ENCODE measurements at regions not wholly inside any gene's neighbourhood (a gene's known extent, or its start where the extent isn't known, plus 50 kb on each side); places are given as distances from the start of the nearest gene placed in this dataset.

- H3K4me3 Mint-ChIP-seq (ENCODE audit: low read depth), result no peak overlapping the region
- H3K4me1 Mint-ChIP-seq (ENCODE audit: low read depth), result peaks cover 4% of the 10 kb centered on the region
- H3K9me3 Mint-ChIP-seq (ENCODE audit: low read depth), result peaks cover 5% of the 10 kb centered on the region
- peaks cover 2% of the 10 kb centered on the region for H3K27me3 Mint-ChIP-seq
- no peak overlapping the region for H3K27ac Mint-ChIP-seq
- H3K36me3 Mint-ChIP-seq (ENCODE audit: insufficient read depth), result peaks cover under 1% of the 10 kb centered on the region
- TF ChIP-seq, protein P1, sequence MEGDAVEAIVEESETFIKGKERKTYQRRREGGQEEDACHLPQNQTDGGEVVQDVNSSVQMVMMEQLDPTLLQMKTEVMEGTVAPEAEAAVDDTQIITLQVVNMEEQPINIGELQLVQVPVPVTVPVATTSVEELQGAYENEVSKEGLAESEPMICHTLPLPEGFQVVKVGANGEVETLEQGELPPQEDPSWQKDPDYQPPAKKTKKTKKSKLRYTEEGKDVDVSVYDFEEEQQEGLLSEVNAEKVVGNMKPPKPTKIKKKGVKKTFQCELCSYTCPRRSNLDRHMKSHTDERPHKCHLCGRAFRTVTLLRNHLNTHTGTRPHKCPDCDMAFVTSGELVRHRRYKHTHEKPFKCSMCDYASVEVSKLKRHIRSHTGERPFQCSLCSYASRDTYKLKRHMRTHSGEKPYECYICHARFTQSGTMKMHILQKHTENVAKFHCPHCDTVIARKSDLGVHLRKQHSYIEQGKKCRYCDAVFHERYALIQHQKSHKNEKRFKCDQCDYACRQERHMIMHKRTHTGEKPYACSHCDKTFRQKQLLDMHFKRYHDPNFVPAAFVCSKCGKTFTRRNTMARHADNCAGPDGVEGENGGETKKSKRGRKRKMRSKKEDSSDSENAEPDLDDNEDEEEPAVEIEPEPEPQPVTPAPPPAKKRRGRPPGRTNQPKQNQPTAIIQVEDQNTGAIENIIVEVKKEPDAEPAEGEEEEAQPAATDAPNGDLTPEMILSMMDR (IDR thresholded peaks at IDR 0.05; ENCODE audit: unreplicated experiment), result no peak
- no peak for DNase-seq (ENCODE audit: low spot score, unreplicated experiment)
Measured at GRCh38 chr17:13986855-13987254, 82.4 kb upstream of the COX10 start.

DNA sequence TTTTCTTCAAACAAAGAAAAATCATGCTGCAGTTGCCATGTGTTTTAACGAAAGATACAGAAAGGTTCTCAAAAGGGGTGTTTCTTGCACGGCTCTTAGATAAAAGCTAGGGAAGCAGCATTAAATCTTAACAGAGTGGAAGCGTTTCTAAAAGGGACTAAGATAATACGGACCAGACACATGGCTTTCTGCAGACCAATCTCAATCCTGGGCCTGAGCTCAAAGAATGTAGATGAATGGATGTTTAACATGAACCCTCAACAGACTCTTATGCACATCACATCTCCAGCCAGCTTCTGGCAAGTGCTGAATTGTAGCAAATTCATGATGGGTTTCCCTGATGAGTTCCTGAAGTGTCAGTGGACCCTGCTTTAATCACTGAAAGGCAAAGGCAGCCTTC, 80.2 kb upstream of the COX10 start:
- H3K27me3 Mint-ChIP-seq, result peaks cover 2% of the 10 kb centered on the region
- H3K4me3 Mint-ChIP-seq (ENCODE audit: low read depth), result no peak overlapping the region
- DNase-seq (ENCODE audit: low spot score, unreplicated experiment), result no peak
- TF ChIP-seq, protein P1 (IDR thresholded peaks at IDR 0.05; ENCODE audit: unreplicated experiment), result no peak
- no peak overlapping the region for H3K27ac Mint-ChIP-seq
- peaks cover 5% of the 10 kb centered on the region for H3K9me3 Mint-ChIP-seq (ENCODE audit: low read depth)
- peaks cover 2% of the 10 kb centered on the region for H3K36me3 Mint-ChIP-seq (ENCODE audit: insufficient read depth)
- peaks cover 4% of the 10 kb centered on the region for H3K4me1 Mint-ChIP-seq (ENCODE audit: low read depth)

GRCh38 chr17:13993106-13993505, 76.2 kb upstream of the COX10 start:
- Mint-ChIP-seq H3K27me3 (peaks cover 2% of the 10 kb centered on the region), H3K27ac (no peak overlapping the region), H3K36me3 (ENCODE audit: insufficient read depth) (peaks cover 2% of the 10 kb centered on the region), H3K4me1 (ENCODE audit: low read depth) (peaks cover 3% of the 10 kb centered on the region), H3K9me3 (ENCODE audit: low read depth) (no peaks in the 10 kb centered on the region), H3K4me3 (ENCODE audit: low read depth) (no peak overlapping the region)
- DNase-seq (ENCODE audit: low spot score, unreplicated experiment), result no peak
- TF ChIP-seq, protein P1 (IDR thresholded peaks at IDR 0.05; ENCODE audit: unreplicated experiment), result no peak

- peaks cover 3% of the 10 kb centered on the region for H3K4me1 Mint-ChIP-seq (ENCODE audit: low read depth)
- H3K36me3 Mint-ChIP-seq (ENCODE audit: insufficient read depth), result peaks cover 2% of the 10 kb centered on the region
- H3K27me3 Mint-ChIP-seq, result peaks cover 2% of the 10 kb centered on the region
- no peak for DNase-seq (ENCODE audit: low spot score, unreplicated experiment)
- H3K4me3 Mint-ChIP-seq (ENCODE audit: low read depth), result no peak overlapping the region
- no peak overlapping the region for H3K27ac Mint-ChIP-seq
- no peaks in the 10 kb centered on the region for H3K9me3 Mint-ChIP-seq (ENCODE audit: low read depth)
- TF ChIP-seq, protein P1 (IDR thresholded peaks at IDR 0.05; ENCODE audit: unreplicated experiment), result no peak
Measured at GRCh38 chr17:13994050-13994449, 75.3 kb upstream of the COX10 start.

DNA sequence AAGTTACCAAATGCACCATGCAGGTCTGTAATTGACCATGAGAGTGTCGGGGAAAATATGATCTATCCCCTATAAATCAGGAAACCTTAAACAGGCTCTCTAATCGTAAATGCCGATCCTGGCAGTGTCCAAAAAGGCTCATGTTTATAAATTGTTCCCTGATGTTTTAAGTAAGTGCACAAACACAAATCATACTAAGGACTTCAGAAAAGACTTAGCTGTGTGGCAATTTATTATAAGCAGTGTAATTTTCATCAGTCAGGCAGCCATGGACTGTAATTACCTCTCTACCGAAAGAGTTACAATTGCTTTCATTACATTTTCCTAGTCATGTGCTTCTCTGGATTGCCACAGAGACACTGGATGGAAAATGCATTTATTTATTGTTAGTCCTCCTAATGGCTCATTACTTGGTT, 73.4 kb upstream of the COX10 start:
- Mint-ChIP-seq H3K36me3 (ENCODE audit: insufficient read depth) (peaks cover 4% of the 10 kb centered on the region), H3K4me3 (ENCODE audit: low read depth) (no peak overlapping the region), H3K27me3 (no peaks in the 10 kb centered on the region), H3K4me1 (ENCODE audit: low read depth) (peaks cover 3% of the 10 kb centered on the region), H3K27ac (peak overlapping the region; percentile 0), H3K9me3 (ENCODE audit: low read depth) (peaks cover 5% of the 10 kb centered on the region)
- TF ChIP-seq, protein P1 (IDR thresholded peaks at IDR 0.05; ENCODE audit: unreplicated experiment), result no peak
- DNase-seq (ENCODE audit: low spot score, unreplicated experiment), result no peak
